HuH-7 (cell line): ENCODE measurements at regions not wholly inside any gene's neighbourhood (a gene's known extent, or its start where the extent isn't known, plus 50 kb on each side); places are given as distances from the start of the nearest gene placed in this dataset.

Source experiments
- DNase-seq: peaks from one replicate; pipeline ENCODE4 v3.0.0; 2011; ENCODE audit warnings: low spot score

GRCh38 chr13:78326633-78327032 is 276.7 kb downstream of the POU4F1 start:
- DNase-seq: no peak

GRCh38 chr13:78325585-78325984 is 277.8 kb downstream of the POU4F1 start:
- no peak for DNase-seq

- DNase-seq: no peak
Observed at GRCh38 chr13:78323848-78324247, 279.5 kb downstream of the POU4F1 start.

GRCh38 chr13:78323040-78323439 is 280.3 kb downstream of the POU4F1 start:
- no peak for DNase-seq

- DNase-seq: no peak
Observed at GRCh38 chr13:78319101-78319627, 284.2 kb downstream of the POU4F1 start.

- DNase-seq: no peak
Observed at GRCh38 chr13:78317030-78317429, 286.3 kb downstream of the POU4F1 start.

- no peak for DNase-seq
Observed at GRCh38 chr13:78309497-78310180, 293.7 kb downstream of the POU4F1 start.

- no peak for DNase-seq
Observed at GRCh38 chr13:78306519-78307206, 296.7 kb downstream of the POU4F1 start.

GRCh38 chr13:78305171-78305570 is 298.2 kb downstream of the POU4F1 start:
- no peak for DNase-seq

GRCh38 chr13:78299832-78300623 is 303.3 kb downstream of the POU4F1 start:
- no peak for DNase-seq

GRCh38 chr13:78298657-78299056 is 304.7 kb downstream of the POU4F1 start:
- DNase-seq: no peak

- no peak for DNase-seq
Observed at GRCh38 chr13:78286748-78287147, 316.6 kb downstream of the POU4F1 start.

- DNase-seq: no peak
Observed at GRCh38 chr13:78265098-78265497, 338.3 kb downstream of the POU4F1 start.

- no peak for DNase-seq
Observed at GRCh38 chr13:78258304-78258703, 339.7 kb upstream of the EDNRB start.

- DNase-seq: peak; percentile 18
Observed at GRCh38 chr13:78256484-78256883, 337.9 kb upstream of the EDNRB start.

GRCh38 chr13:78254113-78254512 is 335.5 kb upstream of the EDNRB start:
- no peak for DNase-seq

GRCh38 chr13:78247362-78247761 is 328.7 kb upstream of the EDNRB start:
- DNase-seq: no peak

- peak; percentile 10 for DNase-seq
Observed at GRCh38 chr13:78241278-78241919, 322.8 kb upstream of the EDNRB start.

GRCh38 chr13:78239714-78240113 is 321.1 kb upstream of the EDNRB start:
- no peak for DNase-seq

- DNase-seq: no peak
Observed at GRCh38 chr13:78238911-78239310, 320.3 kb upstream of the EDNRB start.

GRCh38 chr13:78228940-78229339 is 310.3 kb upstream of the EDNRB start:
- no peak for DNase-seq

GRCh38 chr13:78228211-78228610 is 309.6 kb upstream of the EDNRB start:
- no peak for DNase-seq
